Transverse colon (tissue), 3 donors: ENCODE measurements at regions not wholly inside any gene's neighbourhood (a gene's known extent, or its start where the extent isn't known, plus 50 kb on each side); places are given as distances from the start of the nearest gene placed in this dataset.

Experiments
- EP300 ChIP-seq: sonication (generic); formaldehyde crosslinking; IDR thresholded peaks from one replicate; pipeline ENCODE4 v1.6.1; 2017; ENCODE audit warnings: antibody characterized with exemption, low read depth
- POLR2A ChIP-seq: fragments of 450-650 bp; IDR thresholded peaks from one replicate; pipeline ENCODE4 v1.6.1; 2016; ENCODE audit warnings: antibody characterized with exemption, mild to moderate bottlenecking, moderate library complexity
- TF ChIP-seq, protein P1 (sequence below), 5 experiments: fragments of 200-600 bp in 3 of 5; fragments of 450-650 bp in 2 of 5; sonication (generic) in 3 of 5; IDR thresholded peaks; 1 replicate in 2 of 5; 2 replicates in 3 of 5; pipeline ENCODE4 v1.5.1; 2016 to 2017; ENCODE audit warnings: antibody characterized with exemption in 5 of 5, inconsistent platforms in 3 of 5, mild to moderate bottlenecking in 2 of 5, moderate library complexity in 1 of 5

DNA sequence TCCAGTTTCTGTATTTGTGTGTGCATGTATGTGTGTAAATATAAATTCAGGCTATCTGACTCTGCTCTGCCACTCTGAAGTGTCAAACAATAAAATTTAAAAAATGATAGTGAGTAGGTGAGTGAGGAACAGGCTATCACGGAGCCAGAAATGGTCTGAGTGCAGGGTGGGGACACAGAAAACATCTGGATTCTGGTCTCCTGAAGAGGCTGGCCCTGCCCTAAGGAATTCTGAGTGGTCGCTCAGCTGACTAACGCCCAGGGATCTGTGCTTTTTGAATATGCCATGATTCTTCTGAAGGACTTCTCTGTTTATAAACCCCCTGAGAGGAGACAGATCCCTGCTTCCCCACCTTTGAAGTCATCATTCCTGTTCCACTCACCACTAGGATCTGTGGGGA is 353.9 kb upstream of the GYPC start:
- TF ChIP-seq, protein P1, sequence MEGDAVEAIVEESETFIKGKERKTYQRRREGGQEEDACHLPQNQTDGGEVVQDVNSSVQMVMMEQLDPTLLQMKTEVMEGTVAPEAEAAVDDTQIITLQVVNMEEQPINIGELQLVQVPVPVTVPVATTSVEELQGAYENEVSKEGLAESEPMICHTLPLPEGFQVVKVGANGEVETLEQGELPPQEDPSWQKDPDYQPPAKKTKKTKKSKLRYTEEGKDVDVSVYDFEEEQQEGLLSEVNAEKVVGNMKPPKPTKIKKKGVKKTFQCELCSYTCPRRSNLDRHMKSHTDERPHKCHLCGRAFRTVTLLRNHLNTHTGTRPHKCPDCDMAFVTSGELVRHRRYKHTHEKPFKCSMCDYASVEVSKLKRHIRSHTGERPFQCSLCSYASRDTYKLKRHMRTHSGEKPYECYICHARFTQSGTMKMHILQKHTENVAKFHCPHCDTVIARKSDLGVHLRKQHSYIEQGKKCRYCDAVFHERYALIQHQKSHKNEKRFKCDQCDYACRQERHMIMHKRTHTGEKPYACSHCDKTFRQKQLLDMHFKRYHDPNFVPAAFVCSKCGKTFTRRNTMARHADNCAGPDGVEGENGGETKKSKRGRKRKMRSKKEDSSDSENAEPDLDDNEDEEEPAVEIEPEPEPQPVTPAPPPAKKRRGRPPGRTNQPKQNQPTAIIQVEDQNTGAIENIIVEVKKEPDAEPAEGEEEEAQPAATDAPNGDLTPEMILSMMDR (IDR thresholded peaks at IDR 0.05) = no peak
- no peak for TF ChIP-seq POLR2A
- no peak for TF ChIP-seq EP300
